Ascending aorta (tissue), 2 donors: ENCODE measurements at regions not wholly inside any gene's neighbourhood (a gene's known extent, or its start where the extent isn't known, plus 50 kb on each side); places are given as distances from the start of the nearest gene placed in this dataset.
"Not testable (repeated sequence)": the region's sequence is repeated elsewhere in the genome, so short reads cannot be mapped to it uniquely, and the experiment has no call there.

Experiments
- DNase-seq, 2 donors: peaks; one replicate each; pipeline ENCODE4 v3.0.0-alpha.2; 2019; ENCODE audit warnings: low spot score in 2 of 2
- H3K27ac ChIP-seq, 2 donors: fragments of 200-600 bp; sonication (generic); one replicate each; pipeline ENCODE4 v1.5.1; 2016 to 2017; ENCODE audit warnings: mild to moderate bottlenecking in 1 of 2
- H3K27me3 ChIP-seq: fragments of 200-600 bp; sonication (generic); one replicate; pipeline ENCODE4 v1.5.1; 2017
- H3K36me3 ChIP-seq, 2 donors: fragments of 200-600 bp; sonication (generic); one replicate each; pipeline ENCODE4 v1.5.1; 2016
- H3K4me1 ChIP-seq, 2 donors: fragments of 200-600 bp; sonication (generic); one replicate each; pipeline ENCODE4 v1.5.1; 2016 to 2017; ENCODE audit warnings: mild to moderate bottlenecking in 1 of 2
- H3K4me3 ChIP-seq, 2 donors: fragments of 200-600 bp; sonication (generic); one replicate each; pipeline ENCODE4 v1.5.1; 2016 to 2017; ENCODE audit warnings: mild to moderate bottlenecking in 1 of 2
- H3K9me3 ChIP-seq, 2 donors: fragments of 200-600 bp; sonication (generic); one replicate each; pipeline ENCODE4 v1.5.1; 2016
- CTCF ChIP-seq, 3 experiments: fragments of 200-600 bp in 2 of 3; fragments of 450-650 bp in 1 of 3; sonication (generic) in 2 of 3; IDR thresholded peaks; one replicate each; pipeline ENCODE4 v1.5.1; 2016 to 2019; ENCODE audit warnings: antibody characterized with exemption in 3 of 3, mild to moderate bottlenecking in 1 of 3, moderate library complexity in 1 of 3
- intact Hi-C: fragments of 100-400 bp; cut with DNase I; formaldehyde crosslinking; loops from one replicate; pipeline ENCODE4 v1.15.1; 2023

GRCh38 chr7:104264285-104264684, 56.5 kb upstream of the ORC5 start:
- no peak for DNase-seq
- H3K4me3 ChIP-seq = no peak overlapping the region
- no peaks in the 10 kb centered on the region for H3K9me3 ChIP-seq
- no peaks in the 10 kb centered on the region for H3K27me3 ChIP-seq
- no peaks in the 10 kb centered on the region for H3K36me3 ChIP-seq
- intact Hi-C loops = no loop called here
- H3K4me1 ChIP-seq = no peaks in the 10 kb centered on the region
- TF ChIP-seq CTCF (IDR thresholded peaks at IDR 0.05) = no peak
- no peak overlapping the region for H3K27ac ChIP-seq

- H3K27me3 ChIP-seq = no peaks in the 10 kb centered on the region
- no peak overlapping the region for H3K27ac ChIP-seq
- H3K4me3 ChIP-seq = no peak overlapping the region
- H3K9me3 ChIP-seq = no peaks in the 10 kb centered on the region
- H3K4me1 ChIP-seq = no peaks in the 10 kb centered on the region
- TF ChIP-seq CTCF (IDR thresholded peaks at IDR 0.05) = peak in 2 of 3 experiments; percentile 11 to 34
- intact Hi-C loops = no loop called here
- H3K36me3 ChIP-seq = no peaks in the 10 kb centered on the region
- no peak for DNase-seq
Measured at GRCh38 chr7:104267701-104268368, 60.0 kb upstream of the ORC5 start.

- Histone ChIP-seq H3K4me1 (no peaks in the 10 kb centered on the region), H3K27me3 (no peaks in the 10 kb centered on the region), H3K27ac (no peak overlapping the region), H3K9me3 (no peaks in the 10 kb centered on the region), H3K36me3 (no peaks in the 10 kb centered on the region), H3K4me3 (no peak overlapping the region)
- no peak for TF ChIP-seq CTCF (IDR thresholded peaks at IDR 0.05)
- intact Hi-C loops = no loop called here
- DNase-seq = no peak
Measured at GRCh38 chr7:104271948-104272347, 56.5 kb upstream of the LHFPL3 start.

GRCh38 chr7:104272767-104273384, 55.5 kb upstream of the LHFPL3 start:
- no peaks in the 10 kb centered on the region for H3K9me3 ChIP-seq
- H3K4me3 ChIP-seq = no peak overlapping the region
- intact Hi-C loops = no loop called here

GRCh38 chr7:104275900-104276299, 52.5 kb upstream of the LHFPL3 start:
- Histone ChIP-seq H3K4me3 (no peak overlapping the region), H3K27ac (no peak overlapping the region), H3K9me3 (no peaks in the 10 kb centered on the region), H3K36me3 (no peaks in the 10 kb centered on the region), H3K4me1 (no peaks in the 10 kb centered on the region), H3K27me3 (no peaks in the 10 kb centered on the region)
- TF ChIP-seq CTCF (IDR thresholded peaks at IDR 0.05) = no peak
- intact Hi-C loops = no loop called here
- DNase-seq = no peak

More at GRCh38 chr7:104272767-104273384, 55.5 kb upstream of the LHFPL3 start:
- no peaks in the 10 kb centered on the region for H3K36me3 ChIP-seq
- no peaks in the 10 kb centered on the region for H3K4me1 ChIP-seq
- H3K27me3 ChIP-seq = no peaks in the 10 kb centered on the region
- DNase-seq = no peak
- H3K27ac ChIP-seq = no peak overlapping the region
- TF ChIP-seq CTCF (IDR thresholded peaks at IDR 0.05) = peak in 1 of 3 experiments; percentile 26

- H3K9me3 ChIP-seq, intact Hi-C loops, DNase-seq, H3K4me1 ChIP-seq, H3K36me3 ChIP-seq, H3K4me3 ChIP-seq, H3K27me3 ChIP-seq, H3K27ac ChIP-seq: not testable (repeated sequence)
Measured at GRCh38 chr7:104276730-104277129, 51.7 kb upstream of the LHFPL3 start.
